ENCODE measurements at regions not wholly inside any gene's neighbourhood (a gene's known extent, or its start where the extent isn't known, plus 50 kb on each side); places are given as distances from the start of the nearest gene placed in this dataset.

- no peaks in the 10 kb centered on the region for H3K4me1 ChIP-seq (ENCODE audit: insufficient read depth, low read length)
- WGBS (ENCODE audit: low lambda C conversion rate): 11% methylated on average over 2 of the region's 2 CpGs
- H3K27me3 ChIP-seq (ENCODE audit: control insufficient read depth in 1 of 2, insufficient read depth in 2 of 2, low read length in 2 of 2): no peaks in the 10 kb centered on the region
- H3K27ac ChIP-seq (ENCODE audit: extremely low read length, insufficient read depth, low read length): no peak overlapping the region
- in situ Hi-C loops (cut with HindIII; ENCODE audit: extremely low pct_ligation_motif_present, low pct_unique_long_range_greater_than_20kb): no loop called here
- H3K79me2 ChIP-seq (ENCODE audit: insufficient read depth, low read length): no peaks in the 10 kb centered on the region
- BruUV-seq (replicated peaks): no TSS peak
- no peaks in the 10 kb centered on the region for H3K9me3 ChIP-seq (ENCODE audit: low read length)
- no peak for TF ChIP-seq ZNF646 (CRISPR knock-in tag; IDR thresholded peaks at IDR 0.05)
- no peak for TF ChIP-seq UBTF (CRISPR knock-in tag; IDR thresholded peaks at IDR 0.05)
- no peak for TF ChIP-seq ATF1 (CRISPR knock-in tag; IDR thresholded peaks at IDR 0.05)
- no peak for TF ChIP-seq ZNF350 (CRISPR knock-in tag; IDR thresholded peaks at IDR 0.05; ENCODE audit: borderline replicate concordance, low read depth)
- no peak overlapping the region for H3K9ac ChIP-seq (ENCODE audit: insufficient read depth, low read depth, low read length)
- FAIRE-seq: no peak
- H3K4me2 ChIP-seq (ENCODE audit: low read depth, low read length): no peak overlapping the region
- POLR2A ChIA-PET: no interaction called here
- CTCF ChIA-PET (ENCODE audit: low intra/inter-chr PET ratio, low total read pairs): no interaction called here
- intact Hi-C loops (cut with micrococcal nuclease; ENCODE audit: unreplicated experiment): no loop called here
- no peak for ATAC-seq
- H2AFZ ChIP-seq (ENCODE audit: low read length): no peak overlapping the region
- DNase-seq (ENCODE audit: low spot score): no peak
- no peaks in the 10 kb centered on the region for H4K20me1 ChIP-seq (ENCODE audit: insufficient read depth, low read length)
- H3K36me3 ChIP-seq (replicated peaks in 1 of 2; ENCODE audit: control insufficient read depth in 1 of 2, insufficient read depth in 2 of 2, low read length in 2 of 2): no peaks in the 10 kb centered on the region
- no peak overlapping the region for H3K4me3 ChIP-seq (replicated peaks in 1 of 3; ENCODE audit: insufficient read depth in 1 of 3, low read depth in 2 of 3, low read length in 3 of 3)
These were observed 985.3 kb downstream of the FLRT2 start for GRCh38 chr14:86515195-86515594.
